Lung (tissue), 11 donors: ENCODE measurements at regions not wholly inside any gene's neighbourhood (a gene's known extent, or its start where the extent isn't known, plus 50 kb on each side); places are given as distances from the start of the nearest gene placed in this dataset.

ENCODE experiments used
- ATAC-seq: fragments of 200-7000 bp; cut with Tn5 transposase; one replicate; pipeline ENCODE4 v1.9.1; 2020; ENCODE audit warnings: moderate number of reproducible peaks; ENCODE audit not compliant: insufficient read depth, low FRiP score
- DNase-seq, 3 donors: peaks; one replicate each; pipeline ENCODE4 v3.0.0-alpha.2; 2013 to 2017
- H3K27ac ChIP-seq, 2 donors: one replicate each; pipeline ENCODE4 v1.5.1; 2013; ENCODE audit warnings: mild to moderate bottlenecking in 2 of 2, moderate library complexity in 2 of 2, control low read depth in 1 of 2, inconsistent platforms in 1 of 2, low read depth in 1 of 2, low read length in 1 of 2
- H3K27me3 ChIP-seq, 3 donors: one replicate each; pipeline ENCODE4 v1.5.1; 2013; ENCODE audit warnings: low read length in 2 of 3; ENCODE audit not compliant: control insufficient read depth in 3 of 3, insufficient read depth in 3 of 3
- H3K36me3 ChIP-seq, 4 donors: one replicate each; pipeline ENCODE4 v1.5.1; 2013; ENCODE audit warnings: low read length in 4 of 4, mild to moderate bottlenecking in 1 of 4, moderate library complexity in 1 of 4; ENCODE audit not compliant: control insufficient read depth in 4 of 4, insufficient read depth in 4 of 4
- H3K4me1 ChIP-seq, 5 donors: one replicate each; pipeline ENCODE4 v1.5.1; 2013; ENCODE audit warnings: low read length in 5 of 5, mild to moderate bottlenecking in 2 of 5, moderate library complexity in 1 of 5; ENCODE audit not compliant: control insufficient read depth in 5 of 5, insufficient read depth in 5 of 5
- H3K4me3 ChIP-seq: one replicate; pipeline ENCODE4 v1.5.1; 2013; ENCODE audit warnings: mild to moderate bottlenecking, control low read depth, moderate library complexity
- H3K9ac ChIP-seq, 2 donors: one replicate each; pipeline ENCODE4 v1.5.1; 2013; ENCODE audit warnings: low read length in 2 of 2, control low read depth in 1 of 2; ENCODE audit not compliant: insufficient read depth in 1 of 2
- H3K9me3 ChIP-seq, 4 donors: one replicate each; pipeline ENCODE4 v1.5.1; 2013; ENCODE audit warnings: low read length in 3 of 4, mild to moderate bottlenecking in 1 of 4, moderate library complexity in 1 of 4; ENCODE audit not compliant: control insufficient read depth in 4 of 4, insufficient read depth in 3 of 4
- CTCF ChIP-seq: IDR thresholded peaks from 2 replicates; pipeline ENCODE4 v1.5.1; 2012; ENCODE audit warnings: mild to moderate bottlenecking; ENCODE audit errors: control extremely low read depth, extremely low read depth
- WGBS, 2 donors: extraction: QIAGEN DNeasy Blood & Tissue Kit; methylation state at CpG; one replicate each; pipeline ENCODE4 v1.1.7; 2013; 5-methylcytosine and 5-hydroxymethylcytosine counted together
- donor health status: control.
- donor health status: control.
- donor health status: Bipolar disorder and iron deficiency.
- donor health status: healthy.
- donor health status: DM: yes; HTN: yes; CAD: no.

GRCh38 chr3:194854206-194854605 is 168.5 kb downstream of the FAM43A start:
- DNase-seq (peak in 1 of 3 donors; percentile 50), ATAC-seq (no peak)
- no peak overlapping the region for H3K9ac ChIP-seq
- WGBS, 2 donors, result 73 to 83% methylated on average over 4 of the region's 4 CpGs
- no peaks in the 10 kb centered on the region for H3K9me3 ChIP-seq
- H3K4me1 ChIP-seq, result peaks cover 0 to 17% (median 9%) of the 10 kb centered on the region in 5 donors
- no peak for TF ChIP-seq CTCF
- H3K27me3 ChIP-seq, result no peaks in the 10 kb centered on the region
- H3K4me3 ChIP-seq, result no peak overlapping the region
- no peaks in the 10 kb centered on the region for H3K36me3 ChIP-seq
- H3K27ac ChIP-seq, result no peak overlapping the region

- H3K36me3 ChIP-seq, result no peaks in the 10 kb centered on the region
- H3K9ac ChIP-seq, result no peak overlapping the region
- ATAC-seq (no peak), DNase-seq (no peak)
- no peaks in the 10 kb centered on the region for H3K27me3 ChIP-seq
- no peak overlapping the region for H3K4me3 ChIP-seq
- 67 to 82% methylated on average over 9 of the region's 9 CpGs for WGBS, 2 donors
- no peak for TF ChIP-seq CTCF
- H3K9me3 ChIP-seq, result no peaks in the 10 kb centered on the region
- no peak overlapping the region for H3K27ac ChIP-seq
- H3K4me1 ChIP-seq, result peaks cover 0 to 17% (median 9%) of the 10 kb centered on the region in 5 donors
Measured at GRCh38 chr3:194854659-194855390, 169.1 kb downstream of the FAM43A start.

- DNase-seq, result no peak
Measured at GRCh38 chr3:194856296-194856695, 170.6 kb downstream of the FAM43A start.

More at GRCh38 chr3:194856296-194856695, 170.6 kb downstream of the FAM43A start:
- no peak overlapping the region for H3K9ac ChIP-seq
- no peak overlapping the region for H3K4me3 ChIP-seq
- ATAC-seq, result no peak
- H3K4me1 ChIP-seq, result peaks cover 0 to 17% (median 9%) of the 10 kb centered on the region in 5 donors
- WGBS, 2 donors, result 93 to 98% methylated on average over 7 of the region's 7 CpGs
- TF ChIP-seq CTCF, result no peak
- H3K9me3 ChIP-seq, result no peaks in the 10 kb centered on the region
- peak overlapping the region in 1 of 2 donors; percentile 60 for H3K27ac ChIP-seq
- no peaks in the 10 kb centered on the region for H3K27me3 ChIP-seq
- H3K36me3 ChIP-seq, result no peaks in the 10 kb centered on the region
